NCI-H1105 treated with DMSO at 0.1 percent for 48 hours (cell line): ENCODE measurements at regions not wholly inside any gene's neighbourhood (a gene's known extent, or its start where the extent isn't known, plus 50 kb on each side); places are given as distances from the start of the nearest gene placed in this dataset.

Experiments
- DNase-seq: peaks from one replicate; lab custom pipeline; 2025; lab: John Stamatoyannopoulos, UW

DNA sequence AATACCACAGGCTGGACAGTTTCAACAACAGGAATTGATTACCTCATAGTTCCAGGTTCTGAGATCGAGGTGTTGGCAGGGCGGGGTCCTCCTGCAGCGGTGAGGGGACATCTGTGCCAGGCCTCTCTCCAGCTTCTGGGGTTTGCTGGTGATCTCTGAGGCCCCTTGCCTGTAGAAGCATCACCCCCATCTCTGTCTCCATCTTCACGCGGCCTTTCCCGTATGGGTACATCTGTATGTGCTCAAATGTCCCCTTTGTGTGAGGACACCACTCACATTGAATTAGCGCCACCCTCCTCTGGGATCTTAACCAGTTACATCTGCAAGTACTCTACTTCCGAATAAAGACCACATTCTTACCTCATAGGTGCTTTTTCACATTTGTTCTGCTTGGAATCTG lies 1029.9 kb downstream of the BRD1 start:
- DNase-seq = no peak

DNA sequence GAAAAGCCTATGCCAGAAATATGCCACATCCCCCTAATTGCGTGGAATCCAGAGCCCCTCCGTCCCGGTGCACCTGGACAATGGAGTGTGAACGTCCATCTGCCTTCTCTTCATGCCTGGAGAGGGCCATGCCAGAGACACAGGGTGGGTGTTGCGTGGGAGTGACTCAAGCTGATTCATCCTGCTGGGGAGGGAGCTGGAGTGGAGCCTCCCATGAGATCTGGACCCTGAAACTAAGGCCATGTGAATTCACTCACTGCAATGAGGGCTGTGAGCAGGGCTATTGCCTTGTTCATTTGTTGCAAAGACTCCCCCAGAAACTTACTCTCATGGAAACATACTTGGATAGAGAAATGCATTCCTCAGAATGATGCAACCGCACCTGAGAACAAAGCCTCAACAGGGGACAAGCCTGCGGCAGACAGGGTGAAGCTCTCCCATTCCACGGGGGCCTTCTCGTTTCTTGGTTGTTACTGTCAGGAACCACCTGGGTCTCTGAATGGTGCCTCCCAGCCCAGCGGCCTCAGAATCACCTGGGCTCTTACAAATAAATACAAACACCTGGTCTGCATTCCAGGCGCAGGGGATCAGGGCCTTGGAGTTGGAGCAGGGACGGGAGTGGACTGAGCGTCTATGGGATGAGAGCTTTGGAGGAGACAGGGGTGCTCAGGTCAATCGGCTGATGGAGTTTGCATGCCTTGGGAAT lies 1031.2 kb downstream of the BRD1 start:
- no peak for DNase-seq

DNA sequence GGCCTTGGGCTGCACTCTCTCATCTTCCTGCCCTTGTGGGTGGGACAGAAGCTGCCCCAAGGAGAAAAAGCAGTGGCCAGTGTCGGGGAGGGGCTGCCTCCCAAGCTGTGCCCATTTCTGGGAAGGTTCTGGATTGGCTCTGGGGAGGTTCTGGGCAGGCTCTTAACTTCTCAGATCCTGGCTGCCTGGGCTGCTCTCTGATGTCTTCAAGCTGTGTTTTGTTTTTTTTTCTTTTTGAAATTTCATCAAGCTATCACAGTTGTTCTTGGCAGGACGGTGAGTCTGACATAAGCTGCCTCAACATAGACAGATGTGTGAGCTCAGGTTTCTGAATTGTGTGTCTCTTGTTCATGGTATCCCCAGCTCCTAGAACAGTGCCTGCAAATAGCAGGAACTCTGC lies 1032.0 kb downstream of the BRD1 start:
- no peak for DNase-seq

DNA sequence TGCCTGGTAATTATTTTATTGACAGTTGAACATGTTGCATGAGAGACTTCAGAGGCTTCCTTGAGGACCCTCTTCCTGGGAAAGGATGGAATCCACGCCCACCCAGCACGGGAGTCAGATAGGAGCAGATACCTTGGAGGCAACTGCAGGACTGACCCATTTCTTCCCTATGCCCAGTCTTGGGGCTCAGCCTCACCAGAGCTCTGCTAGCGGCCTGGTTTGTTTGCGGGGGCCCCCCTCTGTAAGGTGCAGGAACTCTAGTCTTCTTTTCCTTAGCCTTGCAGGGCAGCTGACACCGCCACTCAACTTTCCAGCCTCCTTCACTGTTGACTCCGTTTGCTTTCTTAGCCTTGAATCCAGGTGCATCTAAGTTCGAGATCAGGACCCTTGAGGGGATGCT lies 1032.8 kb downstream of the BRD1 start:
- DNase-seq = no peak

DNA sequence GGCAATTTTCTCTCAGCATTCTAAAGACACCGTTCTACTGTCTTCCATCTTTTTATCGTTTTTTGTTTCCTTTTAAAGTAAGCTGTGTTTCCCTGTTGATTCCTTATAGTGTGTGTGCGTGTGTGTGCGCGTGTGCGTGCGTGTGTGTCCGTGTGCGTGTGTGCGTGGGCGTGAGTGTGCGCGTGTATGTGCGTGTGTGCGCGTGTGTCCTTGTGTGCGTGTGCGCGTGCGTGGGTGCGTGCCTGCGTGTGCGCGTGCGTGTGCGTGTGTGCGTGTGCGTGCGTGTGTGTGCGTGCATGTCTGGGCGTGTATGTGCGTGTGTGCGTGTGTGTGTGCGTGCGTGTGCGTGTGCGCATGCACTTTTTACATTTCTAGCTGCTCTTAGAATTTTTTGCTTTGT lies 1033.7 kb downstream of the BRD1 start:
- DNase-seq = no peak

DNA sequence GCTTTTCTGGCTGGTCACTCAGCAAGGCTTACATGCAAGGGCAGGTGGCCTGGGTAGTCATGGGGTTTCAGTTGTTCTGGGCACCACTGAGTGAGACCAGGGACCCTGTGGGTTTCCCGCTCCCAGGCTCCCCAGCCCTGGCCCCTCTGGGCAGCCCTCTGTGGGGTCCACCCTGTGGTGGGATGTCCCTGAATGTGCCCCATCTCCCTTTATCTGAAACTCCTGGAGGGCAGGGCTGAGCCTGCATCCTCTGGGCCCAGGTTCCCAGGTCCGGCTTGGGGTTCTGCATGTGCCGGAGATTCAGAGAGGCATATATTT lies 1041.0 kb downstream of the BRD1 start:
- DNase-seq = no peak

DNA sequence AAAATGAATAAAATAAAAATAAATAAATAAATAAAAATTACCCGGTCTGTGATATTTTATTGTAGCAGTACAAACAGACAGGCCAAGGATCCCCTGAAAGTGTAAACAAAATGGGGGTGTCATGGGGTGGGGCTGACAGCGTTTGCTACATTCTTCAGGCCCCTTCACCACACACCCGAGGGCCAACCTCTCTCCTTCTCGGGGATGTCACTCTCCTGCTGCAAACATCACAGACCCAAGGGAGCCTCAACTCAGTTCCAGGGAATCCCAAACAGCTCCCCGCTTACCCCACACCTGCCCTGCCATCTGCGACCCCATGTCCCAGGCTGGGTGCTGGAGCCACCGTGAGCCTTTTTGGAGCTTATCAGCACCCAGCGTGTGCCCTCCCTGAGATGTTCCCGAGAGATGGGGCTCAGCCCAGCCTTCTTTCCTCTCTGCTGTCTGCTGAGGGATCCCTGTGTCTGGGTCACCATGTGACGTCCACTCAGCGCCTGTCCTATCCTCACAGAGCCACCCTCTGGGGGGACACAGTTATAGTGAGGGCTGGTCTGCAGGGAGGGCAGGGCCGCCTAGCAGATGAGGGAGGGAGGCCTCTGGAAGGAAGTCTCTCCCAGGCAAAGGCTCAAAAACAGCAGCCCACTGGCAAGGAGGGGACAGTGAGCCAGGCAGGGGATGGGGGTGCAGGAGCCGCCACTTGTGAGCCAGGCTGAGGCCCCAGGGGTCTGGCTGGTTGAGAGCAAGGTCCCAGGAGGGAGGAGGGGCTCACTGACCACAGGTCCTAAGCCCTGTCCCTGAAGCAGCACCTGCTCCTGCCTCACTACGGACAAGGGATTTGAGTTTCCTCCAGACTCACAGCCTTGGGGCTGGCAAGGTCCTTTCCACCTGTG lies 1041.6 kb downstream of the BRD1 start:
- DNase-seq = no peak

DNA sequence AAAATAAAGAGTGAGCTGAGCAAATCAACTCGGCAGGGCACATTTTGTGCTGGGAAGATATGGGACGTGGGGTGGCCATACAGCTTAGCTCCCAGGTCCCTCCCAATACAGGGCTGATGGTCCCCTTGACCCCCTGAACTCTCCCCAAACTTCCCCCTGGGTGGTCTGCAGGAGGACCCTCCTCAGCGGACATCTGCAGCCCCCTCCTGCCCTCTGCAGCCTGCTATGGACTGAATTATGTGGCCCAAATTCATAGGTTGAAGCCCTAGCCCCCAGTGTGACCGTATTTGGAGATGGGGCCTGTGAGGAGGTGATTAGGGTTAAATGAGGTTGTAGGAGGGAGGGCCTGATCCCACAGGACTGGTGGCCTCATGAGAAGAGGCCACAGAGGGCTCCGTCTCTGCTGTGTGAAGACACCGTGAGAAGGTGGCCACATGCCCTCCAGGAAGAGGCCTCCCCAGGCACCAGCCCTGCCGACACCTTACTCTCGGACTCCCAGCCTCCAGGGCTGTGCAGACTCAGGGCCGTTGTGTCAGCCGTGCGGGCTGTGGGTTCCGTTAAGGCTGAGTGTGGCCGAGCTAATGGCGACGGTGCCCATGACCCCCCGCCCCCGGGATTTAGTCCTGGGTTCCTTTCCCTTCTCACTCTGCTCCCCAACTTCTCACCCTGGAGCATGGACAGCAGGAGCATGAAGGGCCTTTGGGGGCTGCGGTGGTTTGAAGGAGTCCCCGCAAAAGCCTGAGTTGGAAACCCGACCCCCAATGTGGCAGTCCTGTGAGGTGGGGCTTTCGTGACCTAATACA lies 1042.8 kb downstream of the BRD1 start:
- no peak for DNase-seq

DNA sequence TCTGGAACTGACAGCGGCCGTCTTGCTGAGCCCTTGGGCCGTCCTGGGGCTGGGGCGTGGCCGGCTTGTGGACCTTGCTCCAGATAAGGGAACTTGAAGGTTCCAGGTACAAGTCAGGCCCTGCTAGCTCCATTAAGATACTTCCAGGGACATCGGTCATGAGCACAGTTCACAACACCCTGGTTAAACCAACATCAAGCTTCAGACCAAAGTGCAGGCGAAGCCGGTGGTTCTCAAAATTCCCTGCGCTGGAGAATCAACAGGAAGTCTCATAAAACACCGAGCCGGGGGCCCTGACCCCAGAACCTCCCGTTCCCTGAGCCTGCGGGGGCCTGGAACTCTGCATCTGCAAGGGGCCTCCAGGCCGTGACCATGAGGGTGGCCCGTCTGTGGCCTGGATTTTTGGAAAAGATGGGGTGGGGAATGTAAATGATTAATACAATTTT lies 1043.8 kb downstream of the BRD1 start:
- no peak for DNase-seq

DNA sequence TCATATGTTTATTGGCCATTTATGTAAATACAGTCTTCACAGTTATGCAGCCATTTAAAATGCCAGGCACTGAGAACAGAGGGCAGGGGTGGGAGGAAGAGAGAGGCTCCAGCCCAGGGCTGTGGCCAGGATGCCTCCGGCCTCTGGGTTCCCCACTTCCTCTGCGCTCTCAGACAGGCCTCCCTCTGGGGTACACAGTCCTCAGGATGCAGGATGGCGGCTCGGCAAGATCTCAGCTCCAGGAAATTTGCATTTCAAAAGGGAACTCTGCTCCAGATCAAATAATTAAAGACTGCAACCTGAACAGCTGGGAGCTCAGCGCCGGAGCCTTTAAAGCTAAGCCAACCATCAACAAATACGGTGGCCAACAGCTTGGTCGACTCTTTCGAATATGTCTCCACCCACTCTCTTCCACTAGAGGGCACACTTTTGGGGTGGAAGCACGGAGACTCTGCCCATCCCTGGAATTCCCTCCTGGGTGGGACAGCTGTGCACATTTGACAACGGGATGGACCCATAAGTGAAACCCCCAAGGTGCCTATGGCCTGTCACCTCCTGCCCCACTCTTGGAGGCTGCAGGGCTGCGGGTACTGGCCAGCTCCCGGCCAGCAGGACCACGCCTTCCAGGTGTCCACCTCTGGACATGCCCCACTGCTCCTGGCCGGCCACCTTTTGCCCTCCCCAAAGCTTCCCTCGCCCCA lies 1044.7 kb downstream of the BRD1 start:
- DNase-seq = no peak

DNA sequence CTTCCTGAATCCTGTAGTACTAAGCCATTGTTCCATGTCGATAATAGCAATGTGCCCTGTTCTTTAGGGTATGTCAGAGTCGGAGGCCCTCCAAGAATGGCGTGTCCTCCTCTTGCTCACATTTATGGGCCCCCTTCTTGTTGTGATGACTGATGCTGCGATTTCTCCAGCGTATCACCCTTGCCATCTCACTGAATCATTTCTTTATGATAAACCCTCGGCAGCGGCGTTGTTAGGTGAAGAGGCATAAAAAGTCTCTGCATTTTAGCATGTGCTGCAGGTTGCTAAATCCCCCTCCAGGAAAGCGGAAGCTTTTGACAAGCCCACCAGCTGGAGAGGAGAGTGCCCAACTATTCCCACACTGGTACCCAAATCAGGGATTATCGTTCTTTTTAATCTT lies 1045.3 kb downstream of the BRD1 start:
- DNase-seq = no peak

DNA sequence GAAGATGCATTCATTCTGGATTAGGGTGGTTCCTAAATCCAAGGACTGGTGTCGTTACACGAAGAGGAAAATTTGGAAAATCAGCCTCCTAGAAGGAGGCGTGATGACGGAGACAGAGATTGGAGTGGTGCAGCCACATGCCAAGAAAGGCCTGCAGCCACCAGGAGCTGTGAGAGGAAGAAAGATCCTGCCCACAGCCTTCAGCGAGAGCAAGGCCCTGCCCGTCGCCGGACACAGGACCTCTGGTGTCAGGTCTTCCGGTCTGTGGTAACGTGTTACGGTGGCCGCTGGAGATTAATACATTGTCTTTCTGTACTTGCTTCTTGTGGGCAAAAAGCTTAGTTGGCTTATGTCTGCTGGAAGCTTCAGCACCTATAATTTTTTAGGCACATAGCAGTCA lies 1045.8 kb downstream of the BRD1 start:
- no peak for DNase-seq

DNA sequence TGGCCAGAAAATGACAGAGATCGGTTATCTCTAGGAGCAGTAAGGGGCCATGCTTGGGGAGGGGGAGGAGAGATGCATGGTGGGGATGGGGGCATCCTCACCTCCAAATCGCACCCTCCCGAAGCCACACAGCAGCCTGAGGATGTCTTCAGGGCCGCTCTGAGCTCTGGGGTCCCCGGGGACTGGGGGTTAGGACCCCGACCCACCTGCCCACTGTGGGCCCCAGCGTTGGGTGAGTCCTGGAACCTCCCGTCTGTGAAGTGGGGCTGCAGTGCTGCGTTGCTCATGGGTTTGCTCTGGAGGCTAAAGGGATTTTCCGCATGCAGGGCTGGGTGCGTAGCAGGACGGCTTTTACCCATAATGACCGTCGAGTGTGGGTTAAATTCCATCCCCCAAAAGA lies 1046.3 kb downstream of the BRD1 start:
- DNase-seq = no peak

DNA sequence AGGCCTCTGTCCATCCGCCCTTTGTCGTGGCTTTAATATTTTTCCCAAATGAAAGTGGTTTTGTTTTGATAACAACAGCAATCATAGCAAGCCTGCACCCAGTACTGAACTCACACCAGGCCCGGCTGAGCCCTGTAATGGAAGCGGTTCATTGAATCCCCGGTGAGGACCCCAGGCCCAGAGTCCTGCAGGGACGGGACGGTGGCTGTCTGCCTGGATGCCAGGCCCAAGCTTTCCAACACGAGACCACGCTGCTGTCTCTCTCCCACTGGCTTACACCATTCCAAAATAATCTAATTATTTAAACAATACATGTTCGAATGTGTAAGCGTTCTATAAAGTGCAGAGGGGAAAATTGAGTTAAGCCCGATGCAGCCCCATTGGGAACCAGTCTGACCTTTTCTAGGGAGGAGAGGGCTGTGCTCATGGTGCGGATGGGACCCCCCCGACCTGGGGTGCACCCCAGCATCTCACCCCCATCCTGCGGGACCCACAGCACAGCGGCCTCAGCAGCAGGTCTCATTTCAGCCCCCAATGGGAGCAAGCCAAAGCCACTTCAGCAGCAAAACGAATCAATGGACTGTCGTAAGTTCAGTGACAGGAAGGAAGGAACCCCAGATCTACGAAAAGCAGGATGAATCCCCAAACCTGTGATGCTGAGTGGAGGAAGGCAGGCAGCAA lies 1046.9 kb downstream of the BRD1 start:
- no peak for DNase-seq

DNA sequence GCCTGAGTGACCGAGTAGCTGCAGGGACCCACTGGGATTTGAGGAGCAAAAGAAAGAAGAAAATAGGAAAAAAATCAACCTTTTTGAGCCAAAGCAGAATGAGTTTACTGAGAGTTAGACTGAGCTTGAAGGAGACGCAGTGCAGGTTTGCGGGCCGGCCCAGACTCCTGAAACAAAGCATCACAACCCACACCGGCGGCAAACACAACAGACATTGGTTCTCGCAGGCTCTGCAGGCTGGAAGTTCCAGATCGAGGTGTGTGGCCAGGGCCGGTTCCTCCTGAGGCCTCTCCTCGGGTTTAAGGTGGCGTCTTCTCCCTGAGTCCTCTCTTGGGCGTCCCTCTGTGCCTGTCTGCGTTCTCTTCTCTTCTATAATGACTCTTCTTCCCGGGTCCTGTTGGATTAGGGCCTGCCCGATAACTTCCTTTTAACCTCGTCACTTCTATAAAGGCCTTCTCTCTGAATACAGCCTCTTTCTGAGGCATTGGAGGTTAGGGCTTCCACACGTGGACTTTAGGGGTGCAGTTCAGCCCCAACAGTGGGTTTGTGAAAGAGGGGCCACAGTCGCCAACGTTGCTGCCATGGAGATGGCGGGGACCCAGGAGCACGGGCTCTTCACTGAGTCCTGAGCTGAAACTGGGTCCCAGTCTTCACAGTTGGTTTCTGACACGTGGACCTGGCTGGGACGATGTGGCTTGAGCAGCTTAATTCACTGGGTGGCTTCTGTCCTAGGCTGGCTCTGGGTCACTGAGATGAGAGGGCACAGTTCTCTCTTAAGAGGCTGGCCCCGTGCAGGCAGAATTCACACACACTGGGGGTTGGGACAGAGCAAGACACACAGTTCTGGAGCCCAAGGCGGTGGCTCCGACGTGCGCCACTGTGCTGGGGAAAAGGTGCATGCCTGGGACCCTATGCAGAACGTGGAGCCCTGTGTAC lies 1047.7 kb downstream of the BRD1 start:
- no peak for DNase-seq

DNA sequence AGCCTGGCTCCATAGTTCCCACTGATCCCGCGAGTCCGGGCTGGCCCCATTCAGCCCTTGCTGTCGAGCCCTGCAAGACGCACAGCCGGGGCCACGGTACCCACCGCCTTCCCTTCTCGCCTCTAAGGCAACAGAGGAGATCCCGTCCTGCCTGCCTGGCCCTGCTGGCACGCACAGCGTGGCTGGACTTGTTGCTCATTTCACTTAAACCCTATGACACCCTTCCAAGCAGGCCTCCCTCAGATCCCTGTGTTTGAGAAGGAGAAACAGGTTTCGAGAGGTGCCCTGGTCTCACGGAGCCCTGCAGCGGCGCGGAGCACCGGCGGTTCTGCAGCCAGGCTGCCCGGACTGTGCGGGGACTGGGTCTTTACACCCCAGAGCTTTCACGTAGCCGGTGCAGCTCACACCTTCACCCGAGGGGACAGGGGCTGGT lies 1048.4 kb downstream of the BRD1 start:
- no peak for DNase-seq

DNA sequence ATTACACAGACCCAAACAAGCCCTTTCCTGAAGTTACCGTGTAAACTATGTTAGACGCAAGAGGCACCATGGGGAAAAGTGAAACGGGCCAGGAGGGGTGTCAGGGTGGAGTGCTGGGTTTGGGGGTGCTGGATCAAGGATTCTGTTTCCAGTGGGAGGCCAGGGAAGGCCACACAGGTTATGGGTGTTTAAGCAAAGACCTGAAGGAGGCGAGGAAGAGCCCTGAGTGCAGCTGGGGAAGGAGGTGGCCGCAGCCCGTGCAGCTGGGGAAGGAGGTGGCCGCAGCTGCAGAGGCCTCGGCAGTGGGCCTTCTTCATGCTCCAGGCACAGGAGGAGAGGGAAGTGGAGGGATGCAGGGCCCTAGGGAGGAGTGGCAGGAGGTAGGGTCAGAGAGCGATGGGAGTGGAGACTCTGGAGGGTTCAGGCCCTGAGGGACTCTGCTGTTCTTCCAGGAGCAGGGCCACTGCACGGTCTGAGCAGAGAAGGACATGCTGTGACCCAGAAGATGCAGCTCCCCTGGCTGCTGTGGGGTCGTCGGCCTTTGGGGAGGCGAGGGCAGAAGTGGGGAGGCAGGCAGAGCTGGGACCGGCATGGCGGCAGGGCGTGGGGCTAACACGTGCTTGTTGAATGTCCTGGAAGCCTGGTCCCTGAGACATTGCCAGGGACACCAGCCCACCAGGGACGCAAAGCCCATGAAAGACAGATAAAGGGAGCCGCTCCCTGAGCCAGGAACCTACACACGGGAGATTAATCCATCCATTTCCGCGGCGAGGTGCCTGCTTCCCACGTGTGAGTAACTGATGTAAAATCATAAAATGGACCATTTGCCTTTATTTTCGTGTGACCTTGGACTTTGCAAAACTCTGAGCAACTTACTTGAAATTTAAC lies 1049.1 kb downstream of the BRD1 start:
- no peak for DNase-seq

DNA sequence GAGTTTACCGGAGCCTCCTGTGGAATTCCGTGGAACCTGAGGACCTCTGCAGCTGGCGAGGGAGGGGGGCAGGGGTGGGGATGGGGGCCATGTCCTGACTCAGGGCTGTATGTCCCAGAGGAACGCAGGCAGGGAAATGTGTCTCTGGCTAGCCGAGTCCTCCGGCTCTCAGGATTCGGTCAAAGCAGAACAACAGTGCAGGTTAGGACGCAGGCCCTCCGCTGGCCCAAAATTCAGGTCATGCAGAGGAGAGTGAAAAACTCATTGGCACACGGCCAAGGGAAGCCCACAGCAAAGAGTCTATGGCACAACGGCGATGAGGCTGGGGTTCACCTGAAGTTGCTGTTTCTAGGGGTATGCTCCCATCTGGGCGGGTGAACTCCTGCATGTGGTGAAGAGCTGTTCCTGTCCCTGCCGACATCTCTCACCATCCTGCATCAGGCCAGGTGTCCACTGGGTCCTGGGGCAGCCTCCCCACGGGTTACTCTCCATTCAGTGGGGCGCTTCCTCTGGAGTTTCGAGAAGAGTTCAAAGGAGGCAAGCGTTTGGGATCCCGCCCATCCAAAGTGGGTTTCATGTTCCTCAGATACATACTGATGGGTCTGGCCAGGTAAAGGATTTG lies 1055.3 kb downstream of the BRD1 start:
- DNase-seq = no peak

DNA sequence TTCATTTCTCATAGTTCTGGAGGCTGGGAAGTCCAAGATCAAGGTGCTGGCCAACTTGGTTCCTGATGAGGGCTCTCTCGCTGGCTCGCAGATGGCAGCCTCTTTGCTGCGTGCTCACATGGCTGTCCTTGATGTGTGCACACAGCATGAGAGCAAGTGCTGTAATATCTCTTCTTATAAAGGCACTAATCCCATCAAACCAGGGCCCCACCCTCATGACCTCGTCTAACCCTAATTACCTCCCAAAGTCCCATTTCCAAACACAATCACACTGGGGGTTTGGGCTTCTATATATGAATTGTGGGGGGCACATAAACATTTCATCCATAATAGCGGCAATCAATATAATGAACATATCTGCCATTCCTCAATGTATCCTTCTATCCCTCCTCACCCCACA lies 1062.1 kb downstream of the BRD1 start:
- DNase-seq = no peak
